ENCODE measurements at regions not wholly inside any gene's neighbourhood (a gene's known extent, or its start where the extent isn't known, plus 50 kb on each side); places are given as distances from the start of the nearest gene placed in this dataset.

- WGBS (ENCODE audit: insufficient coverage, low coverage, missing lambda C conversion rate): 3% methylated on average over 2 of the region's 2 CpGs
- DNase-seq (ENCODE audit: extremely low read depth in 1 of 4, low spot score in 3 of 4): no peak
- BruUV-seq (replicated peaks): no TSS peak
- no peak for FAIRE-seq
- Histone ChIP-seq H3K27ac (ENCODE audit: extremely low read depth, low read depth, low read length) (no peak overlapping the region), H3K9ac (ENCODE audit: insufficient read depth in 1 of 2, low read depth in 2 of 2, low read length in 2 of 2) (no peak overlapping the region), H3K36me3 (ENCODE audit: control insufficient read depth, insufficient read depth, low read length) (no peaks in the 10 kb centered on the region), H4K20me1 (replicated peaks; ENCODE audit: control insufficient read depth, insufficient read depth, low read length) (no peaks in the 10 kb centered on the region), H3K4me3 (no peak overlapping the region), H3K4me1 (replicated peaks in 1 of 2; ENCODE audit: control insufficient read depth in 2 of 2, insufficient read depth in 2 of 2, low read length in 2 of 2) (no peaks in the 10 kb centered on the region), H3K9me1 (ENCODE audit: control insufficient read depth, insufficient read depth, low read length) (no peaks in the 10 kb centered on the region), H3K27me3 (ENCODE audit: control insufficient read depth in 2 of 2, insufficient read depth in 2 of 2, low read length in 2 of 2) (no peaks in the 10 kb centered on the region), H2AFZ (ENCODE audit: low read depth, low read length) (no peak overlapping the region), H3K4me2 (ENCODE audit: insufficient read depth, low read length) (no peak overlapping the region), H3K79me2 (ENCODE audit: control insufficient read depth, insufficient read depth, low read length) (no peaks in the 10 kb centered on the region), H3K9me3 (replicated peaks; ENCODE audit: control insufficient read depth, insufficient read depth, low read depth, low read length) (no peaks in the 10 kb centered on the region; the same call in 1 of the 2 replicates)
- ATAC-seq: no peak
- POLR2A ChIA-PET: no interaction called here
- in situ Hi-C loops (cut with MboI): no loop called here
- CTCF ChIA-PET (ENCODE audit: low intra/inter-chr PET ratio): no interaction called here
- intact Hi-C loops (cut with micrococcal nuclease): no loop called here
- TF ChIP-seq ZNF740 (CRISPR knock-in tag; IDR thresholded peaks at IDR 0.05) (no peak), ZNF740 (tag; IDR thresholded peaks at IDR 0.05) (no peak), SP1 (CRISPR knock-in tag; IDR thresholded peaks at IDR 0.05) (no peak), KLF1 (tag; IDR thresholded peaks at IDR 0.05) (no peak), CBX2 (IDR thresholded peaks at IDR 0.05; ENCODE audit: insufficient read depth, low read length, poor library complexity, severe bottlenecking) (no peak), E2F3 (CRISPR knock-in tag; IDR thresholded peaks at IDR 0.05) (no peak), TFAM (CRISPR knock-in tag; conservative IDR thresholded peaks at IDR 0.05) (no peak), DMBX1 (CRISPR knock-in tag; IDR thresholded peaks at IDR 0.05; ENCODE audit: borderline replicate concordance) (no peak), THAP12 (CRISPR knock-in tag; IDR thresholded peaks at IDR 0.05) (no peak)
These were observed 1811.2 kb upstream of the PCDH10 start for GRCh38 chr4:131337936-131338335.
